ENCODE measurements at regions not wholly inside any gene's neighbourhood (a gene's known extent, or its start where the extent isn't known, plus 50 kb on each side); places are given as distances from the start of the nearest gene placed in this dataset.

GRCh38 chr10:113326160-113327111 lies 226.4 kb upstream of the HABP2 start:
- DNase-seq (ENCODE audit: low read depth) = peak; percentile 66
- TF ChIP-seq, protein P1, sequence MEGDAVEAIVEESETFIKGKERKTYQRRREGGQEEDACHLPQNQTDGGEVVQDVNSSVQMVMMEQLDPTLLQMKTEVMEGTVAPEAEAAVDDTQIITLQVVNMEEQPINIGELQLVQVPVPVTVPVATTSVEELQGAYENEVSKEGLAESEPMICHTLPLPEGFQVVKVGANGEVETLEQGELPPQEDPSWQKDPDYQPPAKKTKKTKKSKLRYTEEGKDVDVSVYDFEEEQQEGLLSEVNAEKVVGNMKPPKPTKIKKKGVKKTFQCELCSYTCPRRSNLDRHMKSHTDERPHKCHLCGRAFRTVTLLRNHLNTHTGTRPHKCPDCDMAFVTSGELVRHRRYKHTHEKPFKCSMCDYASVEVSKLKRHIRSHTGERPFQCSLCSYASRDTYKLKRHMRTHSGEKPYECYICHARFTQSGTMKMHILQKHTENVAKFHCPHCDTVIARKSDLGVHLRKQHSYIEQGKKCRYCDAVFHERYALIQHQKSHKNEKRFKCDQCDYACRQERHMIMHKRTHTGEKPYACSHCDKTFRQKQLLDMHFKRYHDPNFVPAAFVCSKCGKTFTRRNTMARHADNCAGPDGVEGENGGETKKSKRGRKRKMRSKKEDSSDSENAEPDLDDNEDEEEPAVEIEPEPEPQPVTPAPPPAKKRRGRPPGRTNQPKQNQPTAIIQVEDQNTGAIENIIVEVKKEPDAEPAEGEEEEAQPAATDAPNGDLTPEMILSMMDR (IDR thresholded peaks at IDR 0.05; ENCODE audit: insufficient read depth, low read depth, low read length, missing control alignments) = no peak
- H3K4me3 ChIP-seq (ENCODE audit: low read depth, low read length) = no peak overlapping the region

DNA sequence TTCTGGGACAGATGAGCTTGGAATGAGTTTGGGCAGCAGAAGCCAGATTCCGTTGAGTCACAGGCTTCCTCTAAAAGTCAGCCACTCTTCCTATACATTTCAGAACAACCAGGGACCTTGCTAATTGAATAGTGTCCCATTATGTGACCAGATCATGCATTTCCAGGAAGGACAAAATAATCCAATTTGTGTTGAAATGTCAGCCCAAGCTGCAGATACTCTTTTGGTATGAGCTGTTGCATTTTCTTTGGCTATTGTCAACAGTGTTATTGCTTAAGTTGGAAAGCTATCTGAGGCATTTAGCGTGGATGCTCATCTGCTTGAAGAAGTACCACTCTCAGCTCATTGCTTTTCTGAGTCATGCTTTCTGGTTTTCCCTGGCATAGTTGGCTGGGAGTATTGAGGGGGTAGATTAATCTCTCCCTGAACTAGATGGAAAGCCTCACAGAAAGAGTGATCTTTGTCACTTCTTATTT lies 223.7 kb upstream of the HABP2 start:
- TF ChIP-seq, protein P1 (IDR thresholded peaks at IDR 0.05; ENCODE audit: insufficient read depth, low read depth, low read length, missing control alignments) = no peak
- no peak for DNase-seq (ENCODE audit: low read depth)
- no peak overlapping the region for H3K4me3 ChIP-seq (ENCODE audit: low read depth, low read length)

DNA sequence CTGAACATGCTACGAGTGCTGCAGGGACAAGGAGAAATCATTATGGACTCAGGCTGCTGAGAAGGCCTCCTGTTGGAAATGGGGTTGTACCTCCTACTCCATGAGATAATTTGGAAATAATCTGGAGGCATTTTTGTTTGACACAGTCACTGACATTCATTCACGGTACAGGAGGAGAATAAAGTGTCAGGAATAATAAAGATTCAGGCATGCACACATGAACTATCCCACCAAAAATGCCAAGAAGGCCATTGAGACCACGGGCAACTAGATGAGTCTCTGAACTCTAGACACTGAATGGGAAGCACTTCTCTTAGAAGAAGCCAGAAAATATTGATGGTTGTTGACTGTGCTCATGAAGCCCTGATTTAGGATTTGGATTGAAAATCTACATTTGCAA lies 220.9 kb upstream of the HABP2 start:
- TF ChIP-seq, protein P1 (IDR thresholded peaks at IDR 0.05; ENCODE audit: insufficient read depth, low read depth, low read length, missing control alignments) = no peak
- no peak overlapping the region for H3K4me3 ChIP-seq (ENCODE audit: low read depth, low read length)
- DNase-seq (ENCODE audit: low read depth) = no peak

GRCh38 chr10:113333313-113333712 lies 219.5 kb upstream of the HABP2 start:
- H3K4me3 ChIP-seq (ENCODE audit: low read depth, low read length) = no peak overlapping the region
- DNase-seq (ENCODE audit: low read depth) = no peak
- TF ChIP-seq, protein P1 (IDR thresholded peaks at IDR 0.05; ENCODE audit: insufficient read depth, low read depth, low read length, missing control alignments) = no peak

DNA sequence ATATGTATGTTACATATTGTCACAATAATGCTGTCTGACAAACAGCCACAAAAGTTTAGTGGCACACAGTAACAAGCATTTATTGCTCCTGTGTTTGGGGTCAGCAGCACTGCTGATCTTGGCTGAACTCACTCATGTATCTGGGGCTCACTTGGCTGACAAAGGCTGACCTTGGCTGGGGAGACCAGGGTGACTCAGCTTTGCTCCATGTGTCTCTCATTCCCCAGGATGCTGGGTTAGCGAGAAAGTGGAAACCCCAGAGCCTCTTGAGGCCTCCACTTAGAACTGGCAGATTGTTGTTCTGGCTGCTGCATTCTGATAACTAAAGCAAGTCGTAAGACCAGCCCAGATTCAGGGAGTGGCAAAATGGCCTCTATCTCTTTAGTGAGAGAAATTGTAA lies 217.3 kb upstream of the HABP2 start:
- TF ChIP-seq, protein P1 (IDR thresholded peaks at IDR 0.05; ENCODE audit: insufficient read depth, low read depth, low read length, missing control alignments) = no peak
- no peak for DNase-seq (ENCODE audit: low read depth)
- no peak overlapping the region for H3K4me3 ChIP-seq (ENCODE audit: low read depth, low read length)

GRCh38 chr10:113336549-113337130 lies 216.2 kb upstream of the HABP2 start:
- no peak for DNase-seq (ENCODE audit: low read depth)
- TF ChIP-seq, protein P1 (IDR thresholded peaks at IDR 0.05; ENCODE audit: insufficient read depth, low read depth, low read length, missing control alignments) = no peak
- no peak overlapping the region for H3K4me3 ChIP-seq (ENCODE audit: low read depth, low read length)

All from GM12865 (cell line).